HEK293T (cell line): ENCODE measurements at regions not wholly inside any gene's neighbourhood (a gene's known extent, or its start where the extent isn't known, plus 50 kb on each side); places are given as distances from the start of the nearest gene placed in this dataset.

ENCODE experiments used
- BHLHE40 ChIP-seq: fragments of 450-650 bp; IDR thresholded peaks from 2 replicates; pipeline ENCODE4 v1.6.1; 2016; ENCODE audit warnings: mild to moderate bottlenecking, moderate library complexity, borderline replicate concordance
- HDGF ChIP-seq: fragments of 450-650 bp; IDR thresholded peaks from 2 replicates; pipeline ENCODE4 v1.6.1; 2017; ENCODE audit warnings: antibody characterized with exemption, borderline replicate concordance
- SP1 ChIP-seq: fragments of 450-650 bp; IDR thresholded peaks from 2 replicates; pipeline ENCODE4 v1.6.1; 2017
- ZNF384 ChIP-seq: fragments of 450-650 bp; IDR thresholded peaks from 2 replicates; pipeline ENCODE4 v1.6.1; 2016
- TF ChIP-seq, protein P1 (sequence below): fragments of 450-650 bp; IDR thresholded peaks from 2 replicates; pipeline ENCODE4 v1.6.1; 2016

DNA sequence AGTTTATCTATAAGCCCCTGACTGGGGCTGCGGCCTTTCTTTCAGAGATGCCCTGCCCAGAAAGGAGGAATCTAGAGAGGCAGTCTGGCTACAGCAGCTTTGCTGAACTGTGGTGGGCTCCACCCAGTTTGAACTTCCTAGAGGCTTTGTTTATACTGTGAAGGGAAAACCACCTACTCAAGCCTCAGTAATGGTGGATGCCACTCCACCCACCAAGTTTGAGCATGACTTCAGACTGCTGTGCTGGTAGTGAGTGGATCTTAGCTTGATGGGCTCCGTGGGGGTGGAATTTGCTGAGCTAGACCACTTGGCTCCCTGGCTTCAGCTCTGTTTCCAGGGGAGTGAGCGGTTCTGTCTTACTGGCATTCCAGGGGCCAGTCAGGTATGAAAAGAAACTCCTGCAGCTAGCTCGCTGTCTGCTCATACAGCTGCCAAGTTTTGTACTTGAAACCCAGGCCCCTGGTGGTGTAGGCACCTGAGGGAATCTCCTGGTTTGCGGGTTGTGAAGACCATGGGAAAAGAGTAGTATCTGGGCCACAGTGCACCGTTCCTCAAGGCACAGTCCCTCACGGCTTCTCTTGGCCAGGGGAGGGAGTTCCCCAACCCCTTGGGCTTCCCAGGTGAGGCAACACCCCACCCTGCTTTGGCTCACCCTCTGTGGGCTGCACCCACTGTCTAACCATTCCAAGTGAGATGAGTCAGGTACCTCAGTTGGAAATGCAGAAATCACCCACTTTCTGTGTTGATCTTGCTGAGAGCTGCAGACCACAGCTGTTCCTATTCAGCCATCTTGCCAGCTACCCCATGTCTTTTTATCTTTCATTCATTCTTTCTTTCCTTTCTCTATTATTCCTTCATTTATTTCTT is 211.8 kb upstream of the C9orf72 start:
- TF ChIP-seq, protein P1, sequence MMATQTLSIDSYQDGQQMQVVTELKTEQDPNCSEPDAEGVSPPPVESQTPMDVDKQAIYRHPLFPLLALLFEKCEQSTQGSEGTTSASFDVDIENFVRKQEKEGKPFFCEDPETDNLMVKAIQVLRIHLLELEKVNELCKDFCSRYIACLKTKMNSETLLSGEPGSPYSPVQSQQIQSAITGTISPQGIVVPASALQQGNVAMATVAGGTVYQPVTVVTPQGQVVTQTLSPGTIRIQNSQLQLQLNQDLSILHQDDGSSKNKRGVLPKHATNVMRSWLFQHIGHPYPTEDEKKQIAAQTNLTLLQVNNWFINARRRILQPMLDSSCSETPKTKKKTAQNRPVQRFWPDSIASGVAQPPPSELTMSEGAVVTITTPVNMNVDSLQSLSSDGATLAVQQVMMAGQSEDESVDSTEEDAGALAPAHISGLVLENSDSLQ, result no peak
- TF ChIP-seq SP1 (no peak), BHLHE40 (no peak), HDGF (no peak), ZNF384 (no peak)
